GM18873 (cell line): ENCODE measurements at regions not wholly inside any gene's neighbourhood (a gene's known extent, or its start where the extent isn't known, plus 50 kb on each side); places are given as distances from the start of the nearest gene placed in this dataset.
"Not testable (repeated sequence)": the region's sequence is repeated elsewhere in the genome, so short reads cannot be mapped to it uniquely, and the experiment has no call there.

Source experiments
- ATAC-seq: cut with Tn5 transposase; IDR thresholded peaks from one replicate; pipeline ENCODE4 v1.9.1; 2021; ENCODE audit warnings: mild to moderate bottlenecking, moderate library complexity, moderate number of reproducible peaks; ENCODE audit not compliant: unreplicated experiment, low FRiP score

- ATAC-seq = no peak
Measured at GRCh38 chr16:61460020-61460419, 576.2 kb downstream of the CDH8 start.

DNA sequence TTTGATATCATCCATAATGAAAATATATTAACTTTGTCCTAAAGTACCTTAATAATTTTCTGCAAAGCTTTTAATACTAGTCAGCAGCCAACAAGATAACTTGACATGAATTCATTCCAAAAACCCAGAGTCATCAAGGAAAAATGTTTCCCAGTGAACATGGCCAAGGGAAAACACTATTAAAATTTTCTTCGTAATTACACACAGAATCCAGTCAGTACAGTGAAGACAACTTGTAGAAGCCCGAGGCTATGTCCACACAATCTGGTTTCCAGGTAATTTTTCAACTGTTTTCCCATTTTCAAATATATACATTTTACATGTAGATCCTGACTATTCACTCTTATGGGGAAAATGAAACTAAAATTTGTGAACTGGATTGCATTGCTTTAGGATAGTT lies 600.9 kb downstream of the CDH8 start:
- ATAC-seq = no peak

- ATAC-seq = no peak
Measured at GRCh38 chr16:61432421-61432820, 603.8 kb downstream of the CDH8 start.

GRCh38 chr16:61421111-61421510 lies 615.1 kb downstream of the CDH8 start:
- no peak for ATAC-seq

- no peak for ATAC-seq
Measured at GRCh38 chr16:61419791-61420190, 616.4 kb downstream of the CDH8 start.

DNA sequence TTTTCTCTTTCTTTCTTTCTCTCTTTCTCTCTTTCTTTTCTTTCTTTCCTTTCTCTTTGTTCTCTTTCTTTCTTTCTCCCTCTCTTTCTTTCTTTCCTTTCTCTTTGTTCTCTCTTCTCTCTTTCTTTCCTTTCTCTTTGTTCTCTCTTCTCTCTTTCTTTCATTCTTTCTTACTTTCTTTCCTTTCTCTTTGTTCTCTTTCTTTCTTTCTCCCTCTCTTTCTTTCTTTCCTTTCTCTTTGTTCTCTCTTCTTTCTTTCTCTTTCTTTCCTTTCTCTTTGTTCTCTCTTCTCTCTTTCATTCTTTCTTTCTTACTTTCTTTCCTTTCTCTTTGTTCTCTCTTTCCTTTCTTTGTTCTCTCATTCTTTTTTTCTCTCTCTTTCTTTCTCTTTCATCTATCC lies 617.4 kb downstream of the CDH8 start:
- ATAC-seq = not testable (repeated sequence)

GRCh38 chr16:61415126-61415525 lies 621.1 kb downstream of the CDH8 start:
- no peak for ATAC-seq

DNA sequence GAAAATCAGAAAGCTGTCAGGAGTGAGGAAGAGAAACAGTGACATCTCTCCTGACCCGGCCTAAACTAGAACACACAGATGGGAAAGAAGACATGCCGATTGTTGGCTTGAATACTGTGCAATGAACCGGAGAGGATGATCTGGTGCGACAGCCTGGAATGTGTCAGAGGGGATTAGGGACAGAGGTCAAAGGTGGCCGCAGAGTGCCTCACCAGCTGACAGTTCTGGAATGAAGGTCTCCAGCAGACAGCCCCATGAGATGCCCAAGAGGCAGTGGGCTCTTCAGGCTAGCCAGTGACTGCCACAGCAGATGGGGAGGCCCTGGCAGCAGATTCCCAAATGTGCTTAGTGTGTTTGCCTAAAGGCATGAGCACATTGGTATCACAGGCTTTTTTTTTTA lies 623.2 kb downstream of the CDH8 start:
- ATAC-seq = no peak

GRCh38 chr16:61412562-61412961 lies 623.7 kb downstream of the CDH8 start:
- ATAC-seq = no peak

DNA sequence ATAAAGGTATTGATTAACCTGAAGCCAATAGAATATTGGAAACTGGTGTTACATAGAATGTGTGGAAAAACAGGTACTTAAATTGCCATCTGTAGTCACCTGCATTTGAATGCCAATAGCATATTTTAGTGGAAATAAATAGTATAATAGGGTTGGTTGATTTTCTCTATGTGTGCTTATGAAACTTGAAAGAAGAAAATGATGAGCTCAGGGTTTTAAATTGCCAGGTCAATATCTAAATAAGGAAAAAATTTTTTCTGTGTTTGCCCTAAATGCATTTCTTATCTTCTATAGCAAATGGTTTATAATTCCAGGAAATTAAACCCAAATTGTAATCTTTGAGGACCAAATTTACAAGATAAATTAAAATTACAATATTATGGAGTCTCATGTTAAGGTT lies 626.6 kb downstream of the CDH8 start:
- ATAC-seq = no peak

GRCh38 chr16:61403386-61403785 lies 632.9 kb downstream of the CDH8 start:
- no peak for ATAC-seq

DNA sequence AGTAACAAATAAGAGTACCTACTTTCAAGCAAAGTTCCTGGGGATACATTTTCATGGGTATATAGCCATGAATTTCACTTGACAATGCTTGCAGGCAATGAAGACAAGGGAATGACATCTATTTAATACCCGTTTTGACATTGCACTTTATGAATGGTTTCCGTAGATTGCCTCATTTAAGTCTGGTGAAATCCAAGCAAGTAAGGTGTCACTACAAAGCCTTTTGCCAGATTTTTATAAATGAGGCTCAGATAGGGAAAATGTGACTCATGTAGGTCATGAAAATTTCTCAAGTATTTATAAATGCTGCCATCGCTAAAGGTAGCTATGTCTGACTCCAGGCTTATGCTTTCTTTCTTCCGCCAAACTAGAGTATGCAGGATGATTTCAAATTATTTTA lies 644.3 kb downstream of the CDH8 start:
- no peak for ATAC-seq

DNA sequence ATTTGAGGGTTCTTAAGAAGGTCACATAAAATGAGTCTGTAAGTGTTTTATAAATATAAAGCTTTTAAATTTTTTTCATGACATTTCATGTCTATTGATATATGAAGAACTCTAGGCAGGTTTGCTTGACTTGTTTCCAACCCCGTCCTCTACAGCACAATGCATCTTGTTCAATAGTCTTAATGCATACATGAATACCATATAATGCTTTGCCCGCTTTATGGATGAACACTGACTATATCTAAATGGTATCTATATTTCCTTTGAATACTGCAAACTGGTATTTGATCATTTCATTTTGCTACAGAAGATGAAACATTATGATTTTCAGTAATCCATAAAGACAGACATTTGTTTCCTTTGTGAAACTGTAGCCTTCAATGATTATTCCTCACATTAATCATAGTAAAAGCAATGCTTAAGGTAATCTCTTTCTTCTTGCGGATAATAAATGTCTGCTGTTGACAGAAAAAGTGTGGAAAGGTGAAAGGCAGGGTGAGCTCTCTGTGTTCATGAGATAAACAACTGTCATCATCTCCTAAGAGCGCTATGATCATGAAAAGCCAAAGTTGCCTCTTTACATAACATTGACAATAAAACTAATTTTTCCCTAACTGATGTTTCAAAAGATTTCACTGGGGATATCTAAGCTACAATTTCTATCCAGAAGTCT lies 645.1 kb downstream of the CDH8 start:
- no peak for ATAC-seq

- no peak for ATAC-seq
Measured at GRCh38 chr16:61385392-61386071, 650.7 kb downstream of the CDH8 start.

- no peak for ATAC-seq
Measured at GRCh38 chr16:61382435-61382834, 653.8 kb downstream of the CDH8 start.

DNA sequence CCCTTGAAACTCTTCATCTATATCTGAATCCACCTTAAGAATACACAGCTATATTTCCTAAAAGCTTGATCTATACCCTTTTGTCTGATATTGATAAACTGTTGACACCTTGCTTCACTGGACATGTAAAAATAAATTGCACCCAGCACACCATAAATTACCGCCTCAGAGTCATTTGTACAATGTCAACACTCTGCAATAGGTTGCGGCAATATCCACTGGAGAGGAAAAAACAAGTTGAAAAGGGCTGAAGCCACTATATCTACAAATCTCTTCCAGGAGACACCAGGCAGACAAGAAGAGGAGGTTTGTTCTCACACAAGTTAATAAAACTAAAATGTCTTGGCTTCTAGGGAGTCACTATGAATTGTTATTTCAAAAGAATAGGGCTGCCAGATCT lies 656.9 kb downstream of the CDH8 start:
- no peak for ATAC-seq

GRCh38 chr16:61374071-61374470 lies 662.2 kb downstream of the CDH8 start:
- ATAC-seq = no peak

DNA sequence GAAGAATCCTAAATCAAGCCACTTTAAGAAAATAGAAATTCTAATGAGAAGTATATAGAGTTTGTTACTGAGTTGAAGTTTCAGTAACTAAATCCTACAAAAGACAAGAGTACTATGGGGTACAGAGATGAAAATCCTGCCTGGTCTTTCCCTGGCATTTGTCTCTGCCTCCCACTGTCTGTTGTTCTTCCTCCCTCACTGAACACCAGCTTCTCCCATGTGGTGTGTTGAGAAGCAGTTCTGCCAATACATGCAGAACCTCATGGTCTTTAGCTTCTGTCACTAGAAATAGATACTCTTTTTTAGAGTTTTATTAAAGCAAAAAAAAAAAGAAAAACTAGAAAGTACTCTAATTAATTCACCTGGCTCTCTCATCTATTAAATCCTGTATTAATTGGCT lies 664.4 kb downstream of the CDH8 start:
- ATAC-seq = no peak

DNA sequence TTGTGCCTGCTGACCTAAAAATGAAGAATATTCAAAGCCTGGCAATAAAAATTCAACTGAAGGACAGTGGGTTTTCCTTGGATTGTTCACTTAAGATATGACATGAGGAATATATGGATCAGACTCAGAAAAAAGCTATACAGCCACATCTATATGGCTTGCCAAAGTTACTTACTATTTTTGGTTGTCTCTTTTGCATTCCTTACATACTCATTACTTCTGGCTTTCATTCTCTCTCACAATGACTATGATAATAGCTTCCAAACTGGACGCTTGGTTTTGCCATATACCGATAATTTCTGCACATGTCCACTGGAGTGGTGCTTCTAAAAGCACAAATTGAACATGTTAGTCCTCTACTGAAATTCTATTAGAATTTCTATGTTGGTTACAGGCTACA lies 664.9 kb downstream of the CDH8 start:
- no peak for ATAC-seq

DNA sequence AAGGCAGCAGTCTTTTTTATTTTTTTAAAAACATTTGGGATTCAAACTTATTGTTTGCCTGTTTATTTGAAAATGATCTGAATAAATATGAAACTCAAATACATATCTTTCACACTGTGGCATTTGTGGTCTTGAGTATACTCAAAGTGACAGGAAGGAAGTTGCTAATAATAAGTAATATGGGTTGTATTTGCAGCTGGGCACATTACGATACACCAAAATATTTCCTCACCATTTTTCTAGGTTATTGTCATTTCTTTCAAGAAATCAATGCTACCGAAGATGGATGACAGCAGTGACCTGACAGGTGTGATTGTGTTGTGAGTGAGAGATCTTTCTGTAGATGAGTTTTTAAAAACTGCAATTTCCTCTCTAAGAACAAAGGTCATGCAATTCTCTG lies 665.7 kb downstream of the CDH8 start:
- ATAC-seq = no peak

- ATAC-seq = no peak
Measured at GRCh38 chr16:61366006-61366405, 670.2 kb downstream of the CDH8 start.

DNA sequence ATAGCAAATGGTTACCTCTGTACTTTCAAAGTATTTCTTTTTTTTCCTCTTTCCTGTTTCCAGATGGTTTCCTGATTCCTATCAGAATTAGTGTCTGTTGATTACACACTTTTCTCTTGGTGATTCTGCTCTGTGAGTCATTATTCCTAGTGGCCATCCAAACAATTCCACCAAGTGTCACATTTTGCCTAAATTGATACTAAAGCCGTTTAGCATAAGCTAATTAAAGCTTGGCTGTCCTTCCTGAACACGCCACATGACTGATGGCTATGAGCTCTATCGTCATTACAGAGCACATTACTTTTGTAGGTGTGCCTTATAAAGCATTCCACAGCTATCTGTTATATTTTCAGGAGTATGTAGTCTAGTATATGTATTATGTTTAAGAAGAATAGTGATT lies 671.2 kb downstream of the CDH8 start:
- no peak for ATAC-seq
